ENCODE measurements at regions not wholly inside any gene's neighbourhood (a gene's known extent, or its start where the extent isn't known, plus 50 kb on each side); places are given as distances from the start of the nearest gene placed in this dataset.

DNA sequence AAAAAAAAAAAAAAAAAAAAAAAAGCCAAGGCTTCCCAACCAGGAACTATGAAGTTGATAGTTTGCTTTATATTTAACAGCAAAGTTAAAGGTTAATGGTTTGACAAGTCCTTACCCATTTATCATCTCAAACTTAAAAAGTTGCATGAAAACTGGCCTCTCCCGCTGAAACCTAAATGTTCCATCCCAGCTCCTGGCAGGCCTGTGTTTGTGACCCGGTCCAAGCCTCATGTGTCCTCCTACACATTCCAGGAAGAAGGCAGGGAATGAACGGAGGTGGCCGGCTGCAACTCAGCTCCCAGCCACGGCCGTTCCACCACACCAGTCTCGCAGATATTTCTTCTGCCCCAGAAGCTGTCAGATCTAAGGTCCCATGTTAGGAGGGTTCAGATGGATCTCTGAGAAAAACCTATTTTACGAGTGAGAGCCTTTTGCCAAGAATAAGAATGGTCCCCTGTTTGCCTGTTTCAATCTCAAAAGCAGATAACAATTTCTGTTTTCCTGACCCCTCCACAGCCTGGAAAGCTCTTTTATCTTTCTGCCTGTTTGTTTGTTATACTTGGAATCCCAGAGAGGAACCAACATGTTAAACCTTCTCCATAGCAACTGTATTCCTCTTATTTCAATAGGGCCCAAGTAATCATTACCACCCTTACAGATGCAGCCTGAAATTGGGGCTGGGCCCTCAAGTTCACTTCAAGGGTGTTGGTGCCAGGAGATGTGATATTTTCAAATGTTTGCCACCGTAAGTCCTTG lies 56.5 kb downstream of the KCTD12 start:
- TF ChIP-seq POLR2A (IDR thresholded peaks at IDR 0.05): no peak
- TF ChIP-seq, protein P1, sequence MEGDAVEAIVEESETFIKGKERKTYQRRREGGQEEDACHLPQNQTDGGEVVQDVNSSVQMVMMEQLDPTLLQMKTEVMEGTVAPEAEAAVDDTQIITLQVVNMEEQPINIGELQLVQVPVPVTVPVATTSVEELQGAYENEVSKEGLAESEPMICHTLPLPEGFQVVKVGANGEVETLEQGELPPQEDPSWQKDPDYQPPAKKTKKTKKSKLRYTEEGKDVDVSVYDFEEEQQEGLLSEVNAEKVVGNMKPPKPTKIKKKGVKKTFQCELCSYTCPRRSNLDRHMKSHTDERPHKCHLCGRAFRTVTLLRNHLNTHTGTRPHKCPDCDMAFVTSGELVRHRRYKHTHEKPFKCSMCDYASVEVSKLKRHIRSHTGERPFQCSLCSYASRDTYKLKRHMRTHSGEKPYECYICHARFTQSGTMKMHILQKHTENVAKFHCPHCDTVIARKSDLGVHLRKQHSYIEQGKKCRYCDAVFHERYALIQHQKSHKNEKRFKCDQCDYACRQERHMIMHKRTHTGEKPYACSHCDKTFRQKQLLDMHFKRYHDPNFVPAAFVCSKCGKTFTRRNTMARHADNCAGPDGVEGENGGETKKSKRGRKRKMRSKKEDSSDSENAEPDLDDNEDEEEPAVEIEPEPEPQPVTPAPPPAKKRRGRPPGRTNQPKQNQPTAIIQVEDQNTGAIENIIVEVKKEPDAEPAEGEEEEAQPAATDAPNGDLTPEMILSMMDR (IDR thresholded peaks at IDR 0.05): no peak

Data from tibial nerve (tissue), 3 donors.